ENCODE measurements at regions not wholly inside any gene's neighbourhood (a gene's known extent, or its start where the extent isn't known, plus 50 kb on each side); places are given as distances from the start of the nearest gene placed in this dataset.

- TF ChIP-seq CTCF (IDR thresholded peaks at IDR 0.05; ENCODE audit: insufficient read depth, low read length): no peak
- TF ChIP-seq SPI1 (IDR thresholded peaks at IDR 0.05; ENCODE audit: borderline replicate concordance, low read depth): no peak
- TF ChIP-seq GABPA (IDR thresholded peaks at IDR 0.05; ENCODE audit: low read depth): no peak
- no peak for TF ChIP-seq POLR2AphosphoS5 (IDR thresholded peaks at IDR 0.05; ENCODE audit: low read depth)
Measured at GRCh38 chr3:44186111-44186672, 55.5 kb upstream of the TOPAZ1 start.

Measured in HL-60 (cell line).